Activated CD4-positive, alpha-beta T cell treated with anti-CD3 and anti-CD28 coated beads for 36 hours (primary cell): ENCODE measurements at regions not wholly inside any gene's neighbourhood (a gene's known extent, or its start where the extent isn't known, plus 50 kb on each side); places are given as distances from the start of the nearest gene placed in this dataset.
"Not testable (repeated sequence)": the region's sequence is repeated elsewhere in the genome, so short reads cannot be mapped to it uniquely, and the experiment has no call there.

Source experiments
- ATAC-seq: fragments of 200-7000 bp; cut with Tn5 transposase; one replicate; pipeline ENCODE4 v1.10.0; 2021; ENCODE audit warnings: mild to moderate bottlenecking, moderate library complexity
- CTCF ChIA-PET: fragments of 350-600 bp; sonication (Branson Sonifier 250); formaldehyde crosslinking; loops from one replicate; lab custom pipeline; 2021; ENCODE audit warnings: antibody characterized with exemption; lab: Charles Lee
- POLR2A ChIA-PET: fragments of 350-600 bp; sonication (Branson Sonifier 250); formaldehyde crosslinking; loops from one replicate; lab custom pipeline; 2021; ENCODE audit warnings: antibody characterized with exemption, inconsistent platforms; lab: Charles Lee
- DNase-seq: peaks from one replicate; pipeline ENCODE4 v3.0.0-alpha.2; 2020
- H3K27ac Mint-ChIP-seq: one replicate; pipeline ENCODE4 v1.8.0; 2021; ENCODE audit warnings: mixed read lengths
- H3K27me3 Mint-ChIP-seq: one replicate; pipeline ENCODE4 v1.8.0; 2021; ENCODE audit warnings: mixed read lengths
- H3K36me3 Mint-ChIP-seq: one replicate; pipeline ENCODE4 v1.8.0; 2021; ENCODE audit warnings: low read depth, mixed read lengths
- H3K4me1 Mint-ChIP-seq: one replicate; pipeline ENCODE4 v1.8.0; 2021; ENCODE audit warnings: mixed read lengths
- H3K4me3 Mint-ChIP-seq: one replicate; pipeline ENCODE4 v1.8.0; 2021; ENCODE audit warnings: mild to moderate bottlenecking, moderate library complexity, mixed read lengths
- H3K9me3 Mint-ChIP-seq: one replicate; pipeline ENCODE4 v1.8.0; 2021; ENCODE audit warnings: low read depth, mixed read lengths
- intact Hi-C, 2 experiments: fragments of 100-400 bp; cut with DNase I in 1 of 2; cut with micrococcal nuclease in 1 of 2; formaldehyde crosslinking; loops; one replicate each; pipeline versions ENCODE4 v1.14.2 to v1.15.1; 2022 to 2024; cut with DNase I, micrococcal nuclease

DNA sequence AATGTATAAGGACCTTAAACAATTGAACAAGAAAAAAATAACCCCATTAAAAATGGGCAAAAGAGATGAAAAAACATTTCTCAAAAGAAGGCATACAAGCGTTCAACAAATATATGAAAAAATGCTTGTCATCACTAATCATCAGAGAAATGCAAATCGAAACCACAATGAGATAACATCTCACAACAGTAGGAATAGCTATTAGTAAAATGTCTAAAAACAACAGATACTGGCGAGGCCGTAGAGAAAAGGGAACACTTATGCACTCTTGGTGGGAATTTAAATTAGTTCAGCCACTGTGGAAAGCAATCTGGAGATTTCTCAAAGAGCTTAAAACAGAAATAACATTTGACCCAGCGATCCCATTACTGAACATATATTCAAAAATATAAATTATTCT, 769.8 kb upstream of the MGAT4C start:
- CTCF ChIA-PET: no interaction called here
- POLR2A ChIA-PET: no interaction called here
- Mint-ChIP-seq H3K4me1 (no peaks in the 10 kb centered on the region), H3K4me3 (no peak overlapping the region), H3K27me3 (no peaks in the 10 kb centered on the region), H3K9me3 (no peaks in the 10 kb centered on the region), H3K36me3 (no peaks in the 10 kb centered on the region), H3K27ac (no peak overlapping the region)
- ATAC-seq (no peak), DNase-seq (no peak)
- intact Hi-C loops: no loop called here

DNA sequence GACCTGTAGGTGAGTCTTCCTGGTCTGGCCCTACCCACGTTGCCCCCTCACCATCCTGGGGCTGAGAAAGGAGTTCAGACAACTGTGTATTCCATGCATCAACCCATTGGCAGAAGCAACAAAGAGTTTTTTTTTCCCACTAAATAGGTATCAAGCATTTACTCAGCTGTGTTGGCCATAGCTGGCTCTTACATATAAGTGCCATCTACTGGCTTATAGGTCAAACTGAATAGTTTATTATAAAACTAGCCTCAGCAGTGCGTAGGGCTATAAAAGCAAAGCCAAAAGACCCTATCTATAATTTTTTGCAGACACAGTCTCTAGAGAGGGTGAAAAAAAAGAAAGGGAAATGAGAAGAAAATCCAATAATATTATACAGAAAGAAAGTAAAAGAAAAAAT, 765.2 kb upstream of the MGAT4C start:
- Mint-ChIP-seq H3K36me3 (no peaks in the 10 kb centered on the region), H3K27me3 (no peaks in the 10 kb centered on the region), H3K27ac (no peak overlapping the region), H3K4me3 (no peak overlapping the region), H3K9me3 (peaks cover under 1% of the 10 kb centered on the region), H3K4me1 (no peaks in the 10 kb centered on the region)
- ATAC-seq: no peak
- CTCF ChIA-PET: interaction anchor here (0.7 kb wide), 1 partner anchor 1160 kb away, joined by 4 read pairs; no protein-coding TSS in a partner anchor
- POLR2A ChIA-PET: no interaction called here
- intact Hi-C loops: no loop called here
- no peak for DNase-seq

DNA sequence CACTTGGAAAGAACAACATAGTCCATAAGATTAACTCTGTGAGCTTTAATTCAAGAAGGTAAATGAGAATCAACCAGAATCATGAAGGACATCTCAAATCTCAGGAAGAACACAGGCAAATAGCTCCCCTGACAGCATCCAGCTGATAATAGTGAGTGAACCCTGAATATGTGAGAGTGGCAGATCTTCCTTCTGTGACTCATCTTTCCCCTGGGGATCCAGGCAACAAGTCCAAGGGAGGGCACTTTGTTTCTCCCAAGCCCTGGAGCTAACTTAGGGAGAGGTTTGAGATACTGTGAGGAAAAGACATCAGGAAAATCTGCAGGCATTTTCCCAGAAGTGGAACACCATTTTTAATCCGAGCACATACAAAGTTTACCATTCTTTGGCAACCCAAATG, 763.9 kb upstream of the MGAT4C start:
- Mint-ChIP-seq H3K4me1 (no peaks in the 10 kb centered on the region), H3K36me3 (no peaks in the 10 kb centered on the region), H3K9me3 (peaks cover 5% of the 10 kb centered on the region), H3K27me3 (no peaks in the 10 kb centered on the region), H3K27ac (no peak overlapping the region), H3K4me3 (no peak overlapping the region)
- DNase-seq (no peak), ATAC-seq (no peak)
- intact Hi-C loops: no loop called here
- CTCF ChIA-PET: no interaction called here
- POLR2A ChIA-PET: no interaction called here

DNA sequence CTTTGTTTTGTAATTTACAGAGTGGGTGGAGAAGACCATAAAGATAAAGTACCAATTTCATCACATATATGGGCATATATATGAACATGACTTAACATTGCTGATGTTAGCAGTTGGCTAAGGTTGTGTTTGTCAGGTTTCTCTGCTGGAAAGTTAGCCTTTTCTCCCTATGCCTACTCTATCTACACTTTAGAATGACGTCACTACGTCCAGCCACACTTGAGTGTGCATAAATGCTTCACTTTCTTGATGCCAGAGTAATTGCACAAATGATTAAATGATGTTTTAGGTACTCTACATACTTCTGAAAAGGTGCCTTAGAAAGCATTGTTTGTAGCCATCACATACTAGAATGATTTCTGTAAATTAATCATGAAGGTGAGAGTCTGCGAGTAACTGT, 759.2 kb upstream of the MGAT4C start:
- CTCF ChIA-PET: no interaction called here

DNA sequence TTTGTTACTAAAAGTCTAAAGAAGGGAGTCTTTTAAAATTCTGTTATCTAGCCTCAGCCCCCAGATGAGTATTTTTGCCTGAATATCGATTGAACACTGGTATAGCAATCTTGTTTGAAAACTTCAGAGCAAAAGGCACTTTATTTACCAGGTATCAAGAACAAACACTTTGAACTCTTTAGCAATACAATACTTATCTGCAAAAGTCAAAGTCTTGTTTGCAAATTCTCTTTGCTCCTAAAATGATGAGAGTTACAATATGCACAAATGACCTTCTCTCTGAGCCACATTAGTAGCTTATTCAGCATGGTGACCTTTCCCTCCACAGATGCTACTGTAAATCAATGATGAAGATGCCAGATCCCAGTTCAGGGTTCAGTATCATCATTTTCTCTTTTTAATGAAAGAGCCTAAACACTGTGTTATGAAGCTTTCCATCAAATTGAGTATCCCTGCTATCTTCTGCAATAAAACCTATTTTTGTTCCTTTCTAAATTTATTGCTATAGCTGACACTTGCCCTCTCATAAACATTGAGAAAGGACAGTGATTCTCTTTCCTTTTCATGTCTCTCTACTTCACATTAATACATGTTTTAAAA, 752.7 kb upstream of the MGAT4C start:
- ATAC-seq (no peak), DNase-seq (no peak)
- ChIA-PET POLR2A (no interaction called here), CTCF (no interaction called here)
- no peaks in the 10 kb centered on the region for H3K4me1 Mint-ChIP-seq
- H3K9me3 Mint-ChIP-seq: peaks cover 8% of the 10 kb centered on the region
- H3K27ac Mint-ChIP-seq: no peak overlapping the region
- no peaks in the 10 kb centered on the region for H3K36me3 Mint-ChIP-seq
- intact Hi-C loops: no loop called here
- H3K27me3 Mint-ChIP-seq: no peaks in the 10 kb centered on the region
- no peak overlapping the region for H3K4me3 Mint-ChIP-seq

More for the DNA sequence above, 759.2 kb upstream of the MGAT4C start:
- Mint-ChIP-seq H3K4me1 (no peaks in the 10 kb centered on the region), H3K27ac (no peak overlapping the region), H3K9me3 (peaks cover 7% of the 10 kb centered on the region), H3K27me3 (no peaks in the 10 kb centered on the region), H3K36me3 (no peaks in the 10 kb centered on the region), H3K4me3 (no peak overlapping the region)
- no peak for ATAC-seq
- DNase-seq: no peak
- intact Hi-C loops: no loop called here
- POLR2A ChIA-PET: no interaction called here

DNA sequence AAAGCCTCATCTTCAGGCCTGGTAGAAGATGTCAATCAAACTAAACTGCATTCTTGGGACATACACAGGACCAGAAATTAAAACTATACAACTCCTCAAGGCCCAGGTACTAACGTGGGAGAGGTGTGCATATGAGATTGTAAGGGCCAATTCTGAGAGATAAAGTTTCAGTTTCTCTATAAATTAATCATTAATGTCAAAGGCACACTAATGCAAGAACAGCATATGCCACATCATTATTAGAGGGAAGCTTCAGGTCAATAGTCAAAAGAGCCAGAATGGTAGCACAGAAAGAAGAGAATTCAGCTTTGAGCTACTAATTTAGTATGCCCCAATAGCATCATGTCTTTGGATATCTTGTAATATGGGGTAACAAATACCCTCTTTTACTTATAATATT, 744.9 kb upstream of the MGAT4C start:
- intact Hi-C loops: no loop called here
- H3K4me1 Mint-ChIP-seq: no peaks in the 10 kb centered on the region
- H3K36me3 Mint-ChIP-seq: no peaks in the 10 kb centered on the region
- CTCF ChIA-PET: no interaction called here
- no peak for DNase-seq
- no peak overlapping the region for H3K4me3 Mint-ChIP-seq
- ATAC-seq: no peak
- no peak overlapping the region for H3K27ac Mint-ChIP-seq
- POLR2A ChIA-PET: no interaction called here
- no peaks in the 10 kb centered on the region for H3K27me3 Mint-ChIP-seq
- peaks cover 10% of the 10 kb centered on the region for H3K9me3 Mint-ChIP-seq

DNA sequence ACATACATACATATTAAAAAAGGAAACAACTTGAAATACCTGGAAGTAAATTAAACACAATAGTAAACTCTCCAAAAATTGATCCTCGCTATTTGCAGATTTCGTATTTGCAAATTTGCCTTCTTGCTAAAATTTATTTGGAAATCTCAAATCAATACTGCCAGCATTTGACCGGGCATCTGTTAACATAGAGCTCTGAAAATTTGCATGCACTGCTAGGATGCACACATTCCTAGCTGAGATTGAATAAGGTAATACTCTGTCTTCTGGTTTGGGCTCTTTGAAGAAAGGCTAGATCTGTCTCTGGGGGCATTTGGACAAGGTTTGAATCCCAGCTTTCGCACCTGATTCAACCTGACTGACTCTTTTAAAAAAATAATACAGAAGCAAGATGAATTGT, 729.1 kb upstream of the MGAT4C start:
- Mint-ChIP-seq H3K36me3 (no peaks in the 10 kb centered on the region), H3K27me3 (no peaks in the 10 kb centered on the region), H3K9me3 (no peaks in the 10 kb centered on the region), H3K4me1 (no peaks in the 10 kb centered on the region), H3K4me3 (no peak overlapping the region), H3K27ac (no peak overlapping the region)
- DNase-seq (no peak), ATAC-seq (no peak)
- POLR2A ChIA-PET: no interaction called here
- CTCF ChIA-PET: no interaction called here
- intact Hi-C loops: no loop called here

DNA sequence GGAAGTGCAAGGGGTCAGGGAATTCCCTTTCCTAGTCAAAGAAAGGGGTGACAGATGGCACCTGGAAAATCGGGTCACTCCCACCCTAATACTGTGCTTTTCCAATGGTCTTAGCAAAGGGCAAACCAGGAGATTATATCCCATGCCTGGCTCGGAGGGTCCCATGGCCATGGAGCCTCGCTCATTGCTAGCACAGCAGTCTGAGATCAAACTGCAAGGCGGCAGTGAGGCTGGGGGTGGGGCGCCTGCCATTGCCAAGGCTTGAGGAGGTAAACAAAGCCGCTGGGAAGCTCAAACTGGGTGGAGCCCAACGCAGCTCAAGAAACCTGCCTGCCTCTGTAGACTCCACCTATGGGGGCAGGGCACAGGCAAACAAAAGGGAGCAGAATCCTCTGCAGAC, 714.4 kb upstream of the MGAT4C start:
- H3K36me3 Mint-ChIP-seq, CTCF ChIA-PET, H3K4me1 Mint-ChIP-seq, DNase-seq, H3K27me3 Mint-ChIP-seq, ATAC-seq, H3K4me3 Mint-ChIP-seq, POLR2A ChIA-PET, H3K27ac Mint-ChIP-seq, intact Hi-C loops, H3K9me3 Mint-ChIP-seq: not testable (repeated sequence)

DNA sequence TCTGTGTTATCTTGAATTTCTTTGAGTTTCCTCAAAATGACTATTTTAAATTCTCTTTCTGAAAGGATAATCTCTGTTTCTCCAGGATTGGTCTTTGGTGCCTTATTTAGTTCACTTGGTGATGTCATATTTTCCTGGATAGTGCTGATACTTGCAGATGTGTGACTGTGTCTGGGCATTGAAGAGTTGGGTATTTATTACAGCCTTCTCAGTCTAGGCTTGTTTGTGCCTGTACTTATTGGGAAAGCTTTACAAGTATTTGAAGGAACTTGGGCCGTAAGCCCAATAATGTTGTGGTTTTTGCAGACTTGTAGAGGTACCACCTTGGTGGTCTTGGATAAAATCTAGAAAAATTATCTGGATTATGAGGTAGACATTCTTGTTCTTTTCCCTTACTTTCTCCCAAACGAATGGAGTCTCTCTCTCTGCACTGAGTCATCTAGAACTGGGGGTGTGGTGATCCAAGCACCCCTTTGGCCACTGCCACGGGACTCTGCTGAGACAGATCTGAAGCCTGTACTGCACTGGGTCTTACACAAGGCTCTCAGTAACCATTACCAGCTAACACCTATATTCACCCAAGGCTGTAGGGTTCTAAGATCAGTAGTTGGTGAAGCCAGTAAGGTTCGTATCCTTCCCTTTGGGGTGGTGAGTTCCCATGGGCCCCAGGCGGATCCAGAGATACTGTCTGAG, 703.7 kb upstream of the MGAT4C start:
- Mint-ChIP-seq H3K27ac (no peak overlapping the region), H3K4me3 (no peak overlapping the region), H3K36me3 (no peaks in the 10 kb centered on the region), H3K9me3 (no peaks in the 10 kb centered on the region), H3K27me3 (no peaks in the 10 kb centered on the region), H3K4me1 (no peaks in the 10 kb centered on the region)
- CTCF ChIA-PET: no interaction called here
- intact Hi-C loops: no loop called here
- POLR2A ChIA-PET: no interaction called here
- DNase-seq (no peak), ATAC-seq (no peak)

DNA sequence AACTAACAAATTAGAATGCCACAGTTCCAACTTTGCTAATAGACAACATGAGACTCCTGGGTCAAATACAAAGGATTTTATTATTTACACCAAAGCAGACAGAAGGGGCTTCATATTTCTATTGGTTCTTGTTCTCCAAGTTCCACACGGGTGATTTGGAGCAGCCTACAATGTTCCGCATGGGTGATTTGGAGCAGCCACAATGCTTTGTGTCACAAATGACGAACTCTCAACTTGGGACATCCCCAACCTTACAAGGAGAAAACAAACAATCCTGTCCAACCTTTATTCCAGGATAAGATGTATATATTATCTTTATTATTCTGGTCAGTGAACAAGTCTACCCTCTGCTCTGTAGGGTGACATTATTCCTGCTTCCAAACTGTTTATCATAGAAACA, 694.3 kb upstream of the MGAT4C start:
- DNase-seq (no peak), ATAC-seq (no peak)
- POLR2A ChIA-PET: no interaction called here
- Mint-ChIP-seq H3K4me3 (no peak overlapping the region), H3K27ac (no peak overlapping the region), H3K9me3 (peaks cover 2% of the 10 kb centered on the region), H3K27me3 (no peaks in the 10 kb centered on the region), H3K36me3 (no peaks in the 10 kb centered on the region), H3K4me1 (no peaks in the 10 kb centered on the region)
- CTCF ChIA-PET: no interaction called here
- intact Hi-C loops: no loop called here

DNA sequence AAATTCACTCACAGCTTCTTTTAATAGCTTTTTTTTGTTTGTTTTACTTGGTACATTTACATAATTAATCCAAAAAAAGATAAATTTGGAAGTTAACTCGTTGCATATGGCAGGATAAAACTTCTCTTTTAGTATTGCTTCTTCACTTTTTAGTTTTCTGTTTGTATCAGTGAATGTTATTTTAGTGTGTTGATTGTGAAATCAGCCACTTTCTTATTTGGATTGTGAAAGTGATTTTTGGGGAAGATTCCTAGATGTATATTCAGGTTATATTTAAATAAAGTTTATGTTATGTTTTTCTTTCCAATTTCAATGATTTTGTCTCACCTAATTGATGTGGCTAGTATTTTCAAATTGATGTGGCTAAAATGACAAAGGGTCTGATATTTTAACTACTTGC, 693.9 kb upstream of the MGAT4C start:
- POLR2A ChIA-PET: no interaction called here
- Mint-ChIP-seq H3K4me1 (no peaks in the 10 kb centered on the region), H3K27ac (no peak overlapping the region)

DNA sequence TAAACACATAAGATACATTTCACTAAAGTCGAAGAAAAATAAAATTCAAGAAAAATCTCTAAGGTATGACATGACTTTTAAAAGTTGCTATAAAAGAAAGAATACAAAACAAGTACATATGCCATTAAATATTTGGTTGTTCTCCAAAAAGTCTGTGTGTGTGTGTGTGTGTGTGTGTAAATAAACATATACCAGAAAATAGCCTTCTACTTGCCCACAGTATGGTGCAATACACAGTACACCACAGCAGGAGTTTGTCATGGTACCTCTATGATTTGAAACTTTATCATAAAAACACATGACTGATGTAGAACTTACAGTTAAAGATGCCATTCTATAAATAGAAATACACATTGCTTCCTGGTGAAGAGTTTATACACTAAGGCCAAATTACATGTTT, 692.7 kb upstream of the MGAT4C start:
- Mint-ChIP-seq H3K9me3 (peaks cover 2% of the 10 kb centered on the region), H3K27ac (no peak overlapping the region), H3K27me3 (no peaks in the 10 kb centered on the region), H3K4me3 (no peak overlapping the region), H3K36me3 (no peaks in the 10 kb centered on the region), H3K4me1 (no peaks in the 10 kb centered on the region)
- ATAC-seq: no peak
- intact Hi-C loops: no loop called here
- POLR2A ChIA-PET: no interaction called here
- DNase-seq: no peak
- CTCF ChIA-PET: no interaction called here

More for the DNA sequence above, 693.9 kb upstream of the MGAT4C start:
- intact Hi-C loops: no loop called here
- peaks cover 2% of the 10 kb centered on the region for H3K9me3 Mint-ChIP-seq
- CTCF ChIA-PET: no interaction called here
- H3K4me3 Mint-ChIP-seq: no peak overlapping the region
- ATAC-seq: no peak
- DNase-seq: no peak
- no peaks in the 10 kb centered on the region for H3K27me3 Mint-ChIP-seq
- H3K36me3 Mint-ChIP-seq: no peaks in the 10 kb centered on the region
